Endothelial cell of umbilical vein (primary cell): ENCODE measurements at regions not wholly inside any gene's neighbourhood (a gene's known extent, or its start where the extent isn't known, plus 50 kb on each side); places are given as distances from the start of the nearest gene placed in this dataset.

Experiments
- BruUV-seq: library from RNA; stranded (reverse); fragments of 400-500 nt; replicated peaks from 2 replicates; lab custom pipeline; 2021; lab: Mats Ljungman, UMichigan
- CTCF ChIA-PET: fragments of 300-600, 350-600 bp; sonication (Branson Sonifier 250); formaldehyde crosslinking; loops from one replicate; lab custom pipeline; 2021; ENCODE audit warnings: antibody characterized with exemption, inconsistent platforms; lab: Charles Lee
- POLR2A ChIA-PET: fragments of 300-600, 350-600 bp; sonication (Branson Sonifier 250); formaldehyde crosslinking; loops from one replicate; lab custom pipeline; 2021; ENCODE audit warnings: antibody characterized with exemption, inconsistent platforms; lab: Charles Lee
- DNase-seq: peaks from one replicate; pipeline ENCODE4 v3.0.0-alpha.2; 2011; ENCODE audit warnings: low read depth, low spot score
- FAIRE-seq: peaks from 2 replicates; lab custom pipeline; 2011; peaks lifted over from hg19 to GRCh38; lab: Jason Lieb, UNC
- H2AFZ ChIP-seq: 2 replicates; pipeline ENCODE4 v1.6.0; 2012; ENCODE audit warnings: low read depth, low read length, control low read depth, inconsistent platforms
- H3K27ac ChIP-seq: 2 replicates; pipeline ENCODE4 v1.5.1; 2011; ENCODE audit warnings: low read depth, mild to moderate bottlenecking, control low read depth, low read length, moderate library complexity; ENCODE audit not compliant: insufficient read depth
- H3K27me3 ChIP-seq, 2 experiments: 2 replicates each; pipeline versions ENCODE4 v1.6.0 to v1.6.1; 2011; ENCODE audit warnings: low read length in 2 of 2, mixed read lengths in 1 of 2; ENCODE audit not compliant: control insufficient read depth in 2 of 2, insufficient read depth in 2 of 2
- H3K36me3 ChIP-seq, 2 experiments: 2 replicates in 1 of 2; 3 replicates in 1 of 2; pipeline ENCODE4 v1.5.1; 2011; ENCODE audit warnings: low read length in 2 of 2, mild to moderate bottlenecking in 1 of 2, moderate library complexity in 1 of 2; ENCODE audit not compliant: control insufficient read depth in 2 of 2, insufficient read depth in 2 of 2; ENCODE audit errors: extremely low read depth in 1 of 2
- H3K4me1 ChIP-seq: 3 replicates; pipeline ENCODE4 v1.5.1; 2011; ENCODE audit warnings: mild to moderate bottlenecking, low read length; ENCODE audit not compliant: control insufficient read depth, insufficient read depth; ENCODE audit errors: extremely low read depth
- H3K4me2 ChIP-seq: 2 replicates; pipeline ENCODE4 v1.6.1; 2011; ENCODE audit warnings: low read length, control low read depth, mixed read lengths; ENCODE audit not compliant: insufficient read depth
- H3K4me3 ChIP-seq, 3 experiments: fragments of 200-600 bp in 1 of 3; sonication (generic), shearing (Covaris generic) in 1 of 3; replicated peaks in 1 of 3; 2 replicates each; pipeline ENCODE4 v1.5.1; 2011 to 2016; ENCODE audit warnings: control low read depth in 3 of 3, low read length in 3 of 3, mild to moderate bottlenecking in 2 of 3, inconsistent platforms in 1 of 3, low read depth in 1 of 3, moderate library complexity in 1 of 3; ENCODE audit not compliant: insufficient read depth in 1 of 3
- H3K79me2 ChIP-seq: 2 replicates; pipeline ENCODE4 v1.6.0; 2012; ENCODE audit warnings: low read length, inconsistent platforms; ENCODE audit not compliant: control insufficient read depth, insufficient read depth
- H3K9ac ChIP-seq: replicated peaks from 2 replicates; pipeline ENCODE3; 2011; ENCODE audit warnings: low read length, control low read depth; ENCODE audit not compliant: insufficient read depth; ENCODE audit errors: extremely low read depth
- H3K9me1 ChIP-seq: replicated peaks from 3 replicates; pipeline ENCODE4 v1.6.0; 2011; ENCODE audit warnings: mild to moderate bottlenecking, low read length; ENCODE audit not compliant: control insufficient read depth, insufficient read depth; ENCODE audit errors: extremely low read depth
- H3K9me3 ChIP-seq: replicated peaks from 2 replicates; pipeline ENCODE4 v1.5.1; 2012; ENCODE audit warnings: low read length, inconsistent platforms; ENCODE audit not compliant: control insufficient read depth, insufficient read depth
- H4K20me1 ChIP-seq: replicated peaks from 2 replicates; pipeline ENCODE3; 2011; ENCODE audit warnings: mild to moderate bottlenecking, low read length; ENCODE audit not compliant: control insufficient read depth, insufficient read depth; ENCODE audit errors: extremely low read depth
- CTCF ChIP-seq, 2 donors: IDR thresholded peaks; 1 replicate in 1 of 2; 2 replicates in 1 of 2; pipeline ENCODE4 v1.5.1; 2011; ENCODE audit warnings: low read length in 2 of 2, mild to moderate bottlenecking in 2 of 2, moderate library complexity in 2 of 2, control low read depth in 1 of 2, inconsistent platforms in 1 of 2, low read depth in 1 of 2; ENCODE audit not compliant: insufficient read depth in 1 of 2; ENCODE audit errors: extremely low read depth in 1 of 2
- EZH2 ChIP-seq: IDR thresholded peaks from 2 replicates; pipeline ENCODE4 v1.6.1; 2012; ENCODE audit warnings: borderline replicate concordance, low read depth, mild to moderate bottlenecking, moderate library complexity, low read length, inconsistent platforms; ENCODE audit not compliant: severe bottlenecking
- GATA2 ChIP-seq: IDR thresholded peaks from 2 replicates; pipeline ENCODE4 v1.7.0; 2011; ENCODE audit warnings: low read depth, mild to moderate bottlenecking, moderate library complexity, mixed read lengths, low read length; ENCODE audit not compliant: insufficient read length, insufficient read depth
- JUN ChIP-seq: IDR thresholded peaks from 2 replicates; pipeline ENCODE4 v1.6.1; 2011; ENCODE audit warnings: borderline replicate concordance, low read depth; ENCODE audit not compliant: insufficient read length, insufficient read depth
- MAX ChIP-seq: IDR thresholded peaks from 2 replicates; pipeline ENCODE4 v1.6.1; 2011; ENCODE audit not compliant: insufficient read depth, insufficient read length
- MYC ChIP-seq: IDR thresholded peaks from one replicate; pipeline ENCODE4 v1.6.1; 2011; ENCODE audit warnings: mild to moderate bottlenecking, low read depth, low read length
- POLR2A ChIP-seq: IDR thresholded peaks from 2 replicates; pipeline ENCODE4 v1.6.1; 2012; ENCODE audit warnings: low read depth, mild to moderate bottlenecking, control low read depth, low read length
- POLR2AphosphoS5 ChIP-seq: IDR thresholded peaks from 2 replicates; pipeline ENCODE4 v1.6.1; 2012; ENCODE audit warnings: low read depth, mild to moderate bottlenecking, control low read depth, low read length, moderate library complexity; ENCODE audit not compliant: insufficient read depth
- dilution Hi-C: fragments of 300-500 bp; cut with MboI; formaldehyde crosslinking; loops from one replicate; pipeline ENCODE4 v1.15.0; 2019; ENCODE audit warnings: low sequenced_read_pairs; ENCODE audit not compliant: extremely low pct_ligation_motif_present
- intact Hi-C: fragments of 100-400 bp; cut with micrococcal nuclease; formaldehyde crosslinking; loops from one replicate; pipeline ENCODE4 v1.10.0; 2022

- ChIA-PET CTCF (no interaction called here), POLR2A (no interaction called here)
- no peak for FAIRE-seq
- dilution Hi-C loops (no loop called here), intact Hi-C loops (no loop called here)
- no peak overlapping the region for H3K4me3 ChIP-seq
- no peak for DNase-seq
- no peak overlapping the region for H3K9ac ChIP-seq
- H3K79me2 ChIP-seq: no peaks in the 10 kb centered on the region
- peaks cover 2% of the 10 kb centered on the region for H3K9me3 ChIP-seq
- H3K9me1 ChIP-seq: no peaks in the 10 kb centered on the region
- no peaks in the 10 kb centered on the region for H3K36me3 ChIP-seq
- BruUV-seq: no TSS peak
- TF ChIP-seq GATA2 (no peak), JUN (no peak), MYC (no peak), POLR2AphosphoS5 (no peak), CTCF (IDR thresholded peaks at IDR 0.05; ENCODE audit: extremely low read depth in 1 of 2, insufficient read depth in 1 of 2, low read depth in 1 of 2, low read length in 2 of 2) (no peak), MAX (no peak), EZH2 (no peak), POLR2A (no peak)
- H2AFZ ChIP-seq: no peak overlapping the region
- no peaks in the 10 kb centered on the region for H4K20me1 ChIP-seq
- H3K4me1 ChIP-seq: no peaks in the 10 kb centered on the region
- H3K4me2 ChIP-seq: no peak overlapping the region
- no peaks in the 10 kb centered on the region for H3K27me3 ChIP-seq
- H3K27ac ChIP-seq: no peak overlapping the region
These were observed 159.9 kb downstream of the TRIML1 start for GRCh38 chr4:188299161-188299560.
